ENCODE measurements at regions not wholly inside any gene's neighbourhood (a gene's known extent, or its start where the extent isn't known, plus 50 kb on each side); places are given as distances from the start of the nearest gene placed in this dataset.

- no peaks in the 10 kb centered on the region for H4K20me1 ChIP-seq (ENCODE audit: insufficient read depth, low read length)
- no peaks in the 10 kb centered on the region for H3K36me3 ChIP-seq (ENCODE audit: insufficient read depth, low read length)
- H3K27me3 ChIP-seq (ENCODE audit: insufficient read depth, low read length, poor library complexity) = no peaks in the 10 kb centered on the region
- ATAC-seq (ENCODE audit: insufficient read depth, low read depth) (no peak), DNase-seq (no peak)
- no peak overlapping the region for H2AFZ ChIP-seq (ENCODE audit: low read depth, low read length)
- H3K4me3 ChIP-seq (ENCODE audit: low read depth in 1 of 2, low read length in 2 of 2) = no peak overlapping the region
- no peaks in the 10 kb centered on the region for H3K79me2 ChIP-seq (ENCODE audit: insufficient read depth, low read length)
- no peak overlapping the region for H3K27ac ChIP-seq (ENCODE audit: low read length)
- H3K9me3 ChIP-seq (ENCODE audit: insufficient read depth, low read length, severe bottlenecking) = peaks cover 4% of the 10 kb centered on the region
- TF ChIP-seq CTCF (IDR thresholded peaks at IDR 0.05; ENCODE audit: borderline replicate concordance, extremely low read depth, low read length, poor library complexity, severe bottlenecking) = no peak
- TF ChIP-seq EZH2 (IDR thresholded peaks at IDR 0.05; ENCODE audit: borderline replicate concordance, low read depth, low read length, severe bottlenecking) = no peak
- H3K4me2 ChIP-seq (ENCODE audit: insufficient read depth, low read length) = no peak overlapping the region
- no peak overlapping the region for H3K9ac ChIP-seq (ENCODE audit: low read depth, low read length)
- no peaks in the 10 kb centered on the region for H3K4me1 ChIP-seq (ENCODE audit: insufficient read depth, low read length)
Observed at GRCh38 chr2:78145395-78145996, 623.3 kb upstream of the LRRTM4 start.

- Histone ChIP-seq H3K79me2 (ENCODE audit: insufficient read depth, low read length) (no peaks in the 10 kb centered on the region), H3K27ac (ENCODE audit: low read length) (no peak overlapping the region), H3K27me3 (ENCODE audit: insufficient read depth, low read length, poor library complexity) (no peaks in the 10 kb centered on the region), H3K36me3 (ENCODE audit: insufficient read depth, low read length) (no peaks in the 10 kb centered on the region), H3K9ac (ENCODE audit: low read depth, low read length) (no peak overlapping the region), H4K20me1 (ENCODE audit: insufficient read depth, low read length) (no peaks in the 10 kb centered on the region), H3K4me1 (ENCODE audit: insufficient read depth, low read length) (no peaks in the 10 kb centered on the region), H3K4me3 (ENCODE audit: low read depth in 1 of 2, low read length in 2 of 2) (no peak overlapping the region), H3K4me2 (ENCODE audit: insufficient read depth, low read length) (no peak overlapping the region), H3K9me3 (ENCODE audit: insufficient read depth, low read length, severe bottlenecking) (peaks cover 4% of the 10 kb centered on the region), H2AFZ (ENCODE audit: low read depth, low read length) (no peak overlapping the region)
- DNase-seq (no peak), ATAC-seq (ENCODE audit: insufficient read depth, low read depth) (no peak)
- TF ChIP-seq EZH2 (IDR thresholded peaks at IDR 0.05; ENCODE audit: borderline replicate concordance, low read depth, low read length, severe bottlenecking) (no peak), CTCF (IDR thresholded peaks at IDR 0.05; ENCODE audit: borderline replicate concordance, extremely low read depth, low read length, poor library complexity, severe bottlenecking) (no peak)
Observed at GRCh38 chr2:78145997-78146722, 624.0 kb upstream of the LRRTM4 start.

GRCh38 chr2:78147466-78147865 is 625.3 kb upstream of the LRRTM4 start:
- Histone ChIP-seq H3K27ac (ENCODE audit: low read length) (no peak overlapping the region), H2AFZ (ENCODE audit: low read depth, low read length) (no peak overlapping the region), H3K9me3 (ENCODE audit: insufficient read depth, low read length, severe bottlenecking) (peaks cover 4% of the 10 kb centered on the region), H3K4me2 (ENCODE audit: insufficient read depth, low read length) (no peak overlapping the region), H3K36me3 (ENCODE audit: insufficient read depth, low read length) (no peaks in the 10 kb centered on the region), H3K4me3 (ENCODE audit: low read depth in 1 of 2, low read length in 2 of 2) (no peak overlapping the region), H4K20me1 (ENCODE audit: insufficient read depth, low read length) (no peaks in the 10 kb centered on the region), H3K9ac (ENCODE audit: low read depth, low read length) (no peak overlapping the region), H3K4me1 (ENCODE audit: insufficient read depth, low read length) (no peaks in the 10 kb centered on the region), H3K27me3 (ENCODE audit: insufficient read depth, low read length, poor library complexity) (no peaks in the 10 kb centered on the region), H3K79me2 (ENCODE audit: insufficient read depth, low read length) (no peaks in the 10 kb centered on the region)
- no peak for ATAC-seq (ENCODE audit: insufficient read depth, low read depth)
- TF ChIP-seq EZH2 (IDR thresholded peaks at IDR 0.05; ENCODE audit: borderline replicate concordance, low read depth, low read length, severe bottlenecking) (no peak), CTCF (IDR thresholded peaks at IDR 0.05; ENCODE audit: borderline replicate concordance, extremely low read depth, low read length, poor library complexity, severe bottlenecking) (no peak)
- DNase-seq = no peak

All from DND-41 (cell line).